GM21423 (cell line): ENCODE measurements at regions not wholly inside any gene's neighbourhood (a gene's known extent, or its start where the extent isn't known, plus 50 kb on each side); places are given as distances from the start of the nearest gene placed in this dataset.

Experiments
- ATAC-seq: cut with Tn5 transposase; IDR thresholded peaks from one replicate; pipeline ENCODE4 v1.9.1; 2021; ENCODE audit warnings: mild to moderate bottlenecking, moderate library complexity; ENCODE audit not compliant: unreplicated experiment

- peak; percentile 51 for ATAC-seq
Observed at GRCh38 chr5:65068410-65068809, 299.7 kb downstream of the CWC27 start.

- no peak for ATAC-seq
Observed at GRCh38 chr5:65070026-65070425, 301.3 kb downstream of the CWC27 start.

- no peak for ATAC-seq
Observed at GRCh38 chr5:65072850-65073249, 304.1 kb downstream of the CWC27 start.

- ATAC-seq: no peak
Observed at GRCh38 chr5:65073250-65073661, 304.5 kb downstream of the CWC27 start.

GRCh38 chr5:65075623-65076250 is 307.0 kb downstream of the CWC27 start:
- no peak for ATAC-seq

- ATAC-seq: peak; percentile 88
Observed at GRCh38 chr5:65076251-65076869, 307.6 kb downstream of the CWC27 start.

- no peak for ATAC-seq
Observed at GRCh38 chr5:65077653-65078052, 308.9 kb downstream of the CWC27 start.

- no peak for ATAC-seq
Observed at GRCh38 chr5:65078331-65078730, 309.6 kb downstream of the CWC27 start.

GRCh38 chr5:65081071-65081470 is 312.3 kb downstream of the CWC27 start:
- ATAC-seq: no peak

- ATAC-seq: no peak
Observed at GRCh38 chr5:65084795-65085515, 316.2 kb downstream of the CWC27 start.

- no peak for ATAC-seq
Observed at GRCh38 chr5:65085516-65085850, 316.8 kb downstream of the CWC27 start.

- ATAC-seq: no peak
Observed at GRCh38 chr5:65086234-65086890, 317.6 kb downstream of the CWC27 start.

- no peak for ATAC-seq
Observed at GRCh38 chr5:65087154-65087553, 318.4 kb downstream of the CWC27 start.

GRCh38 chr5:65094279-65094678 is 325.5 kb downstream of the CWC27 start:
- no peak for ATAC-seq

- no peak for ATAC-seq
Observed at GRCh38 chr5:65098393-65098792, 329.7 kb downstream of the CWC27 start.
